ENCODE measurements at regions not wholly inside any gene's neighbourhood (a gene's known extent, or its start where the extent isn't known, plus 50 kb on each side); places are given as distances from the start of the nearest gene placed in this dataset.

GRCh38 chr7:118079369-118079768 is 104.6 kb upstream of the LSM8 start:
- Histone ChIP-seq H4K20me1 (ENCODE audit: insufficient read depth) (no peaks in the 10 kb centered on the region), H3K27me3 (ENCODE audit: insufficient read depth, low read depth, low read length) (no peaks in the 10 kb centered on the region), H3K79me2 (replicated peaks; ENCODE audit: insufficient read depth, low read length) (no peaks in the 10 kb centered on the region), H3K9me3 (ENCODE audit: low read length) (no peaks in the 10 kb centered on the region), H3K9me2 (ENCODE audit: insufficient read depth, low read length) (no peaks in the 10 kb centered on the region), H3F3A (ENCODE audit: insufficient read depth, low read length, poor library complexity, severe bottlenecking) (no peaks in the 10 kb centered on the region), H3K9ac (ENCODE audit: low read length) (no peak overlapping the region), H3K27ac (ENCODE audit: low read length) (no peak overlapping the region), H2AFZ (ENCODE audit: low read depth, low read length) (no peak overlapping the region), H3K4me2 (ENCODE audit: low read length) (no peak overlapping the region), H3K36me3 (ENCODE audit: insufficient read depth, low read length) (no peaks in the 10 kb centered on the region), H3K4me3 (ENCODE audit: low read length) (no peak overlapping the region)
- no peak for TF ChIP-seq RAD21 (conservative IDR thresholded peaks at IDR 0.05)

DNA sequence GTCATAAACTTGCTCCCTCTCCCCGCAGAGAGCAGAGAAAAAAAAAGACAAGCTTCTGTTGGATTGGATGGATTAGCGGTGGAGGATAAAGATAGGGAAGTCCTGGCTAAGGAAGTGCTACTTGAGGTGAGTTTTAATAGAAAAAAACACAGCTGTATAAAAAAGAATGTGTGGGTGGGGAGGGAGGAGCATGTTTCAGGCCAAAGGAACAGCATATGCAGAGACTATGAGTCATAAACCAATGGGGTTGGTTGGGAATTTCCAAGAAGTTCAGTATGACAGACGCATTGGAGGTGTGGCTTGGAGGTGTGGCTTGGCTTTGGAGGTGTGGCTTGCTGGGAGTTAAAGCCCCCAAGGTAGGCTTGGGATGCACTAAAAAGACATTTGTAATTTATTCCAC is 103.0 kb upstream of the LSM8 start:
- H3K27ac ChIP-seq (ENCODE audit: low read length): no peak overlapping the region
- H3K9me2 ChIP-seq (ENCODE audit: insufficient read depth, low read length): no peaks in the 10 kb centered on the region
- no peaks in the 10 kb centered on the region for H3K36me3 ChIP-seq (ENCODE audit: insufficient read depth, low read length)
- no peaks in the 10 kb centered on the region for H3K27me3 ChIP-seq (ENCODE audit: insufficient read depth, low read depth, low read length)
- no peak overlapping the region for H3K4me3 ChIP-seq (ENCODE audit: low read length)
- no peaks in the 10 kb centered on the region for H3F3A ChIP-seq (ENCODE audit: insufficient read depth, low read length, poor library complexity, severe bottlenecking)
- TF ChIP-seq RAD21 (conservative IDR thresholded peaks at IDR 0.05): no peak
- TF ChIP-seq CTCF (IDR thresholded peaks at IDR 0.05; ENCODE audit: poor library complexity, severe bottlenecking): no peak
- TF ChIP-seq EZH2 (IDR thresholded peaks at IDR 0.05; ENCODE audit: borderline replicate concordance, insufficient read depth, low read length, poor library complexity, severe bottlenecking): no peak
- no peak for TF ChIP-seq POLR2AphosphoS5 (IDR thresholded peaks at IDR 0.05)
- no peak for TF ChIP-seq MXI1 (conservative IDR thresholded peaks at IDR 0.05; ENCODE audit: poor library complexity, severe bottlenecking)
- TF ChIP-seq, protein P1, sequence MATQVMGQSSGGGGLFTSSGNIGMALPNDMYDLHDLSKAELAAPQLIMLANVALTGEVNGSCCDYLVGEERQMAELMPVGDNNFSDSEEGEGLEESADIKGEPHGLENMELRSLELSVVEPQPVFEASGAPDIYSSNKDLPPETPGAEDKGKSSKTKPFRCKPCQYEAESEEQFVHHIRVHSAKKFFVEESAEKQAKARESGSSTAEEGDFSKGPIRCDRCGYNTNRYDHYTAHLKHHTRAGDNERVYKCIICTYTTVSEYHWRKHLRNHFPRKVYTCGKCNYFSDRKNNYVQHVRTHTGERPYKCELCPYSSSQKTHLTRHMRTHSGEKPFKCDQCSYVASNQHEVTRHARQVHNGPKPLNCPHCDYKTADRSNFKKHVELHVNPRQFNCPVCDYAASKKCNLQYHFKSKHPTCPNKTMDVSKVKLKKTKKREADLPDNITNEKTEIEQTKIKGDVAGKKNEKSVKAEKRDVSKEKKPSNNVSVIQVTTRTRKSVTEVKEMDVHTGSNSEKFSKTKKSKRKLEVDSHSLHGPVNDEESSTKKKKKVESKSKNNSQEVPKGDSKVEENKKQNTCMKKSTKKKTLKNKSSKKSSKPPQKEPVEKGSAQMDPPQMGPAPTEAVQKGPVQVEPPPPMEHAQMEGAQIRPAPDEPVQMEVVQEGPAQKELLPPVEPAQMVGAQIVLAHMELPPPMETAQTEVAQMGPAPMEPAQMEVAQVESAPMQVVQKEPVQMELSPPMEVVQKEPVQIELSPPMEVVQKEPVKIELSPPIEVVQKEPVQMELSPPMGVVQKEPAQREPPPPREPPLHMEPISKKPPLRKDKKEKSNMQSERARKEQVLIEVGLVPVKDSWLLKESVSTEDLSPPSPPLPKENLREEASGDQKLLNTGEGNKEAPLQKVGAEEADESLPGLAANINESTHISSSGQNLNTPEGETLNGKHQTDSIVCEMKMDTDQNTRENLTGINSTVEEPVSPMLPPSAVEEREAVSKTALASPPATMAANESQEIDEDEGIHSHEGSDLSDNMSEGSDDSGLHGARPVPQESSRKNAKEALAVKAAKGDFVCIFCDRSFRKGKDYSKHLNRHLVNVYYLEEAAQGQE (IDR thresholded peaks at IDR 0.05; ENCODE audit: borderline replicate concordance): no peak
- no peak for TF ChIP-seq TAF1 (IDR thresholded peaks at IDR 0.05; ENCODE audit: low read depth)
- no peak for TF ChIP-seq SMC3 (conservative IDR thresholded peaks at IDR 0.05; ENCODE audit: poor library complexity)
- no peak for TF ChIP-seq EP300 (conservative IDR thresholded peaks at IDR 0.05; ENCODE audit: poor library complexity, severe bottlenecking)
- H4K20me1 ChIP-seq (ENCODE audit: insufficient read depth): no peaks in the 10 kb centered on the region
- no peaks in the 10 kb centered on the region for H3K9me3 ChIP-seq (ENCODE audit: low read length)
- no peaks in the 10 kb centered on the region for H3K79me2 ChIP-seq (replicated peaks; ENCODE audit: insufficient read depth, low read length)
- H2AFZ ChIP-seq (ENCODE audit: low read depth, low read length): no peak overlapping the region
- H3K4me2 ChIP-seq (ENCODE audit: low read length): no peak overlapping the region
- no peak overlapping the region for H3K9ac ChIP-seq (ENCODE audit: low read length)

DNA sequence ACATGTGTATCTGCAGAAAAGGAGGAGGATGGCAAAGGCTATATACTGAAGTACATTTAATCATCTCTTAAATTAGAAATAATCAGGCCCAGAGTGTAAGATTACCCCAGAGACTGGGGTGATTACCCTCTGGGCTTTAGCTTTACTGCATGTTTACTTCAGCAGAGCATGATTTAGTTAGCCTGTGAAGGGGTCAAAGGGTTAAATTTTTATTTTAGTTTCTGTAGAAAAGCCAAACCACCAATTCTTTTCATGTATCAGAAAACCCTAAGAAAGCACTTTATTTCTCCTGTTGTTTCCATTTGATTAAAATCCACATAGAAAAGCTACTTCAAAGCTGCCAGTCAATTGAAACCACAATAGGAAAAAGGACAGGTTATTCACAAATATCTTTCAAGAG is 101.5 kb upstream of the LSM8 start:
- H3K9me3 ChIP-seq (ENCODE audit: low read length): no peaks in the 10 kb centered on the region
- no peaks in the 10 kb centered on the region for H3K9me2 ChIP-seq (ENCODE audit: insufficient read depth, low read length)
- H3K27ac ChIP-seq (ENCODE audit: low read length): no peak overlapping the region
- H3K4me2 ChIP-seq (ENCODE audit: low read length): no peak overlapping the region
- no peak overlapping the region for H3K4me3 ChIP-seq (ENCODE audit: low read length)
- H3F3A ChIP-seq (ENCODE audit: insufficient read depth, low read length, poor library complexity, severe bottlenecking): no peaks in the 10 kb centered on the region
- no peaks in the 10 kb centered on the region for H3K36me3 ChIP-seq (ENCODE audit: insufficient read depth, low read length)
- no peaks in the 10 kb centered on the region for H3K27me3 ChIP-seq (ENCODE audit: insufficient read depth, low read depth, low read length)
- H2AFZ ChIP-seq (ENCODE audit: low read depth, low read length): no peak overlapping the region
- H3K79me2 ChIP-seq (replicated peaks; ENCODE audit: insufficient read depth, low read length): no peaks in the 10 kb centered on the region
- TF ChIP-seq EZH2 (IDR thresholded peaks at IDR 0.05; ENCODE audit: borderline replicate concordance, insufficient read depth, low read length, poor library complexity, severe bottlenecking): no peak
- no peak for TF ChIP-seq EP300 (conservative IDR thresholded peaks at IDR 0.05; ENCODE audit: poor library complexity, severe bottlenecking)
- TF ChIP-seq SMC3 (conservative IDR thresholded peaks at IDR 0.05; ENCODE audit: poor library complexity): no peak
- TF ChIP-seq RAD21 (conservative IDR thresholded peaks at IDR 0.05): no peak
- no peak for TF ChIP-seq CTCF (IDR thresholded peaks at IDR 0.05; ENCODE audit: poor library complexity, severe bottlenecking)
- TF ChIP-seq, protein P1 (IDR thresholded peaks at IDR 0.05; ENCODE audit: borderline replicate concordance): no peak
- TF ChIP-seq POLR2AphosphoS5 (IDR thresholded peaks at IDR 0.05): no peak
- TF ChIP-seq TAF1 (IDR thresholded peaks at IDR 0.05; ENCODE audit: low read depth): no peak
- TF ChIP-seq MXI1 (conservative IDR thresholded peaks at IDR 0.05; ENCODE audit: poor library complexity, severe bottlenecking): no peak
- H4K20me1 ChIP-seq (ENCODE audit: insufficient read depth): no peaks in the 10 kb centered on the region
- H3K9ac ChIP-seq (ENCODE audit: low read length): no peak overlapping the region

All from neural cell (in vitro differentiated cells).